CD4-positive, alpha-beta T cell treated with Interleukin-15 for 1 hour (primary cell): ENCODE measurements at regions not wholly inside any gene's neighbourhood (a gene's known extent, or its start where the extent isn't known, plus 50 kb on each side); places are given as distances from the start of the nearest gene placed in this dataset.

Experiments
- DNase-seq: peaks from one replicate; pipeline ENCODE4 v3.0.0-alpha.2; 2020

GRCh38 chr12:24721191-24721590 is 227.7 kb downstream of the BCAT1 start:
- DNase-seq, result no peak

GRCh38 chr12:24719293-24719721 is 229.6 kb downstream of the BCAT1 start:
- DNase-seq, result peak; percentile 47

DNA sequence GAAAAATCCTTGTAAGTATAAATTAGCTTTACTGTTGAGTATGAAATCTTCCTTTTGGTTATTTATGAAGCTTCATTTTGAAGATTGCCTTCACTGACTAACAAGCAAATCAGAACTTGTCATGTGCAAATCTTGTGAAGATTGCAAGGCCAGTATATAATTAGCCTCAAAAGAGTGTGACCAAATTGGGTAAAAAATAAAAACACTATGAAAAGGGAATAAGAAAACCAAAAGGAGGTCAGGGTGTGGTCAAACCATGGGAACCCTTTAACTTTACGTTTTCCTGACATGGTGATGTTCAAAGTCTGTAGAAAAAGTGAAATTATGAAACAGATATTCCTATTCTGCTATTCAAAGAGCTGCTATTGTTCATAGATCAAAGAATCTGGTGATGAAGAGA is 230.3 kb downstream of the BCAT1 start:
- DNase-seq, result no peak

GRCh38 chr12:24714237-24714636 is 234.7 kb downstream of the BCAT1 start:
- DNase-seq, result no peak

GRCh38 chr12:24711056-24712008 is 237.6 kb downstream of the BCAT1 start:
- no peak for DNase-seq

DNA sequence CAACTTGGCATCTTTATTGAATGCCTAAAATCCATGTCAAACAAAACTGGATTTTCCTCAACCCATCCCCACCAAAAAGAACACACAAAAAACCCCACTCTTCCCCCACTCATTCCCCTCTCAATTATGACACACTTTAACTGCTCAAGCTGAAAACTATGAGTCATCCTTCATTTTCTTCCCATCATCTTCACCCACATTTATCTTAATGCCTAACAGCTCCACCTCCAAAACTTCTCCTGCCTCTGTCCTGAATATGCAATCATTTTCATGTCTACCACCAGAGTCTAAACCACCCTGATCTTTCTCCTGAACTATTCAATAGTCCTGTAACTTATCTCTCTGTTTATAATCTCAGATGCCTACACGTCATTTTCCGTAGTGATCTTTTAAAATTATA is 239.7 kb downstream of the BCAT1 start:
- DNase-seq, result no peak

GRCh38 chr12:24708718-24709117 is 240.2 kb downstream of the BCAT1 start:
- DNase-seq, result no peak

DNA sequence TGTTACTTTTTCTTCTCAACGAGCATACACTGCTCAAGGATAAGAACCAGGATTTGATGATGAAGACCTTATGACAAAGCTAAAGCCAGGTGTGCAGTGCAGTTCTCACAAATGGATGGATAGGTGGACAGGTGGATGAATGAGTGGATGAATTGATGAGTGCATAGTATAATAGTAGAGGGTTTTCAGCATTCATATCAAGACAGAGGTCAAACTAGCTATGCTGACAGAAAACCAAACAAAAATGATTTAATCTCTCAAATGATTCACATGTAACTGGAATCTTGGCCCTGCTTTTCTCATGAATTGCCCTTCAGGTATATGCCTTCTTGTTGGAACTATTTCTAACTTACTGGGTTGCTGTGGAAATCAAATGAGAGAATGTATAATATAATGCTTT is 240.9 kb downstream of the BCAT1 start:
- no peak for DNase-seq

DNA sequence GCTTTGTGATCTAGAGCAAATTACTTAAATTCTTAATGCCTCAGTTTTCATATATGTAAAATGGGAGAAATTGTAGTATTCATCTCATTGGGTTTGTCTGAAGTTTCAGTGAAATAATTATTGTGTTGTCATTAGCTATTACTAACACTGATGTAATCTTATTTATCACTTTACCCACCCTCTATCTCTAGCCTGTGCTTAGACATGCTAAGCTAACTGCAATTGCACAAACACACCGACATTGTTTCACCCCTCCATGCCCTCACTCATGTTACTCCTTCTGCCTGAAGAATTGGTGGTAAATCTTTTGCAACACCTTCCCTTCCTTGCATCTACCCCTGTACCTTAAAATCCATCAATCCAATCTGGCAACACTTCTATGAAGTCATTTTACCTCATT is 241.6 kb downstream of the BCAT1 start:
- DNase-seq, result no peak

- DNase-seq, result peak; percentile 19
Observed at GRCh38 chr12:24705741-24706358, 243.1 kb downstream of the BCAT1 start.

DNA sequence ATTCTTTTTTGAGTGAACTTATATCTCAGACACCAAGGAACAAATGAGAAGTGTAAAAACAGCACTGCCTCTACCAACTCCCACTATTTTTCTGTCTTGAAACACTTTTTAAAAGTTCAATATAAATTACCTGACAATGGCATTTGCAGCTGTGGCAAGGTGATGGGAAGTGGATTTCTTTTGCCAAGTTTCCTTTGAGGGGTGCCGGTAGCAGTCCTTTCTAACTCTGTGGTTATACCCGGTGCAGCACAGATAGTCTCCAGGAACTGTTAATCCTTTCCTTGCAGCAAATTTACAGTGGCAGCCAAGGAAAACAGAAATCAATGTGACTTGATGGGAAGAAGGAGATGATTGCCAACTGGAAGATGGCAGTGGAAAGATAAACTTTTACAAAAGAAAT is 243.7 kb downstream of the BCAT1 start:
- DNase-seq, result no peak

- no peak for DNase-seq
Observed at GRCh38 chr12:24701343-24701742, 247.6 kb downstream of the BCAT1 start.

GRCh38 chr12:24698972-24699371 is 249.9 kb downstream of the BCAT1 start:
- DNase-seq, result no peak

DNA sequence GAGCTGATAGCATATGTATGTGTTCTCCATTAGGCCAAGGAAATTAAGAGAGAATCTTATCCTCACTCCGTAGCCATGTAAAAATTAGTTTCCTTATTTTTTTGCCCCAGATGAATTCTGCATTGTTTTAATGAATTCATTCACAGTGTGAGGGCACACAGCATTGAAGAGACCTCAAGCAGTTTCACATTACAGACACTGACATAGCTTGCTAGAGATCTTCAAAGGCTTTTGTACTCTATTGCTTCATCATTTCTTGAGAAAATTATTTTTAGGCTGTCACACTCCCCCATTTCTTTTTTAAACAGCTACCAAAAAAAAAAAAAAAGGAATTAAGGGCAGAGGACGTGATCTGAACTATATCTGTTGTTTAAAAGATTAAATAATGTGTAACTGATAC is 251.1 kb downstream of the BCAT1 start:
- no peak for DNase-seq

DNA sequence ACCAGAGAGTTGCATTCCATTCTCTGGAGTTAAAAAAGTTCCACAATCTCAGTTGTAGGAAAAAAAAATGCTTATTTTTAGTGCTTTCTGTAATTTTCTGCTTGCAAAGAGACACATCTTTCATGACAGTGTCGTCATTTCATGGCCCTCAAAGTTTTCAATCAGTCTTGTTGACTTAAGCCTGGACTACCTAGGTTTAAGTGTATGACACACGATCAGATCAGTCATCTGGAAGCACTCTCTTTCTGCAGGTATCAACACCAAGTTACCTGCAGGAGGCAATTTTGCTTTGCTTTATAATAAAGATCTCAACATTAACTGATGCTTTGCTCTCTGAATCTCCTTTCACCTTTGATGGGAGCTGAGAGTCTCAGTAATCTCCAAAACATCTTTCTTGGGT is 251.6 kb downstream of the BCAT1 start:
- DNase-seq, result no peak

DNA sequence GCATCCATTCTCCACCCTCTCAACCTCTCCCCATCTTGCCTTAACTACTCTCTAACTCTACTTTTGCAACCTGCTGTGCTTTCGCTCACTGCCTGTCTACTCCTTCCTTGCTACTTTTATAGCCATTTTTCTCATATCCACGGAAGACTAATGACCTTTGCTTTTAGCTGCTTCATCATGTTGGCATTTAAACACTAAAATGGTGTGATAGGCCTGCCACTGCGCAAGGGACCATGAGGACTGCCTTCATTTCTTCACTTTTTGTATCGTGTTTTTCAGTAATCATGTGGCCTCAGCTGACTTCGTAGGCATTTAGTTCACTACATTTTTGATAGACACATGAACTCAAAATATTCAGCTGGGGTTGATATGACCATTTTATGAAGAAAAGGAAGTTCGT is 252.1 kb downstream of the BCAT1 start:
- no peak for DNase-seq

GRCh38 chr12:24695657-24696329 is 253.1 kb downstream of the BCAT1 start:
- DNase-seq, result no peak

GRCh38 chr12:24695103-24695502 is 253.8 kb downstream of the BCAT1 start:
- DNase-seq, result no peak

DNA sequence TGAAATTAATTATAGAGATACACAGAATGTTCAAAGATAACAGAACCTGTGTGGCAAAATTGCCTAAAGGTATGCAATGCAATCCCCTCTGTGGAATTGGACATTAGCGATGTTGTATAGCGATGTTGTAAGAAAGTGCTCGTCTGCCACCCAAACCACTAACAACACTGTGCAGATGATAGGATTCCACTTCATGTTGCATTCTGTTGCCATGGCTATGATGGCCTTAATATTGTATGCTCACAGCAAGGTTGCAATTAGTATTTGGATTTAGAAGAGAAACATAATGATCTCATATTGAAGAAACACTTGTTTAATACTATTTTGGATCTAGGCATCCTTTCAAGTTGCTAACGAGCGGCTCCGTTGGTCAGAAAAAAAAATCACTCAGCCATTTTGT is 260.3 kb downstream of the BCAT1 start:
- no peak for DNase-seq

DNA sequence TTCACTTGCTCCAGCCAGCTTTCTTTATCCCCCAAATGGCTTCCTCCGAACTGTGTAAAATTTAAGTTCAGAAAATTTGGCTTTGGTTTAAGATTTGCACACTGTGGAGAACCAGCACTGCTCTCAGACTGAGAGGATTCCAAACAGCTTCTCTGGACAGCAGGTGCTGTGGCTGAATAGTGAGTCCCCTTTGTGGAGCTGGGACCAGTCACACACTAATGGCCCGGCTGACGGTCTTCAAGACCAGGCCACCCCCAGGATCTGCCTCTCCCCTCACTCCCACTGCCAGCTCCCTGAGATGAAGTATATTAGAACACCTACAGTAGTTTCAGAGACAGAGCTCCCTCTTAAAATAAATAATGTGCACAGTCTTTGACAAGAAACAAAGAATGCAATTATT is 267.3 kb downstream of the BCAT1 start:
- no peak for DNase-seq

DNA sequence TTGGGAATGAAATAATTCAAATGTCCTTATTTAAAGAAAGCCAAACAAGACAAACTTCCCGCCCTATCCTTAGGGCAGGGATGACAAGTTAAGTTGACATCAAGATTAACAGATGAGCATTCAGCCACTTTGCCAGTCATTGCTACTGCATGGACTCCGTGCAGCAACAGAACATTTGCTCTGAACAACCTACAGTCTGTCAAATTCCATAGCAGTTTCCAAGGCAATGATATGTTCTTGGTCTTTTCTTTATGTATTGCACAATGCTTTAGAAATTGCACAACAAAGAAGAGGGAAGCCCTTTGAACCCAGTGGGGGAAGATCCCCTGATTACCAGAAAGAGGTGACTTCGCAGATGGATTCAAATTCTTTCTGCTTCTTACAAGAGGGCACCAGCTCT is 269.8 kb downstream of the BCAT1 start:
- no peak for DNase-seq

DNA sequence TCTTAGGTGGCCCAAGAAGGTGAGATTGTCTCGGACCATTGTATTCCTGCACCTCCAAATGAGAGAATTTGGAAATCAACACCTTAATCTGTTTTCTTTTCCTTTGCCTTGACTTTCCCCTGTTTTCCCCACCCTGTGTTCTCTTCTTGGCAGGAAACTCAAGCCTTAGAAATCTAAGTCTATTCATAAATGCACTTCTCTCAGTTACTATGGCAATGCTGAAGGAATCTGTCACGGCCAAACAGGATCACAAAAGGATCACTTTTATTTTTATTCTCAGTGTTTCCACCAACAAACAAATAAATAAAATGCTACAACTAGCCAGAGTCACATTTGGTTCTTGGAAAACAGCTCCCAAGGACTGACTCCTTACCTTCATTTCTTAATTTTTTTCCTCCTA is 270.5 kb downstream of the BCAT1 start:
- no peak for DNase-seq

GRCh38 chr12:24668563-24668962 is 280.3 kb downstream of the BCAT1 start:
- DNase-seq, result no peak
